H9 (cell line): ENCODE measurements at regions not wholly inside any gene's neighbourhood (a gene's known extent, or its start where the extent isn't known, plus 50 kb on each side); places are given as distances from the start of the nearest gene placed in this dataset.

ENCODE experiments used
- DNase-seq: peaks from one replicate; pipeline ENCODE4 v3.0.0-alpha.2; 2017
- H2AFZ ChIP-seq: one replicate; pipeline ENCODE4 v1.6.1; 2013; ENCODE audit warnings: mild to moderate bottlenecking, low read length, control low read depth, moderate library complexity
- H2AK5ac ChIP-seq: 2 replicates; pipeline ENCODE4 v1.6.1; 2013; ENCODE audit warnings: low read length, control low read depth, mixed read lengths; ENCODE audit not compliant: insufficient read length
- H2BK120ac ChIP-seq: one replicate; pipeline ENCODE4 v1.6.1; 2013; ENCODE audit warnings: low read depth, mild to moderate bottlenecking, low read length, control low read depth, inconsistent platforms; ENCODE audit not compliant: poor library complexity, severe bottlenecking
- H2BK12ac ChIP-seq: 2 replicates; pipeline ENCODE4 v1.6.1; 2013; ENCODE audit warnings: low read length, control low read depth, mixed read lengths, low read depth; ENCODE audit not compliant: insufficient read length
- H2BK15ac ChIP-seq: 2 replicates; pipeline ENCODE4 v1.6.1; 2013; ENCODE audit warnings: low read depth, low read length, control low read depth
- H2BK20ac ChIP-seq: one replicate; pipeline ENCODE4 v1.6.1; 2013; ENCODE audit warnings: low read depth, mild to moderate bottlenecking, low read length, control low read depth, inconsistent platforms; ENCODE audit not compliant: poor library complexity, severe bottlenecking
- H2BK5ac ChIP-seq: 2 replicates; pipeline ENCODE4 v1.6.1; 2013; ENCODE audit warnings: low read length, control low read depth, mixed read lengths; ENCODE audit not compliant: insufficient read length
- H3K14ac ChIP-seq: 2 replicates; pipeline ENCODE4 v1.6.1; 2013; ENCODE audit warnings: low read length, control low read depth; ENCODE audit not compliant: insufficient read depth
- H3K18ac ChIP-seq: 2 replicates; pipeline ENCODE4 v1.6.1; 2013; ENCODE audit warnings: low read depth, mild to moderate bottlenecking, mixed read lengths, low read length, control low read depth; ENCODE audit not compliant: insufficient read length
- H3K23ac ChIP-seq: 2 replicates; pipeline ENCODE4 v1.6.1; 2013; ENCODE audit warnings: low read length, control low read depth, mixed read lengths, low read depth; ENCODE audit not compliant: insufficient read length
- H3K23me2 ChIP-seq: 2 replicates; pipeline ENCODE4 v1.6.1; 2013; ENCODE audit warnings: low read depth, mild to moderate bottlenecking, mixed read lengths, low read length, control low read depth; ENCODE audit not compliant: insufficient read length, poor library complexity, severe bottlenecking
- H3K27ac ChIP-seq: 2 replicates; pipeline ENCODE4 v1.5.1; 2013; ENCODE audit warnings: low read length, control low read depth, mixed read lengths, low read depth; ENCODE audit not compliant: insufficient read length
- H3K27me3 ChIP-seq: 2 replicates; pipeline ENCODE4 v1.6.1; 2013; ENCODE audit warnings: low read length, control low read depth, inconsistent platforms; ENCODE audit not compliant: insufficient read depth
- H3K4ac ChIP-seq: 2 replicates; pipeline ENCODE4 v1.6.1; 2013; ENCODE audit warnings: low read depth, mild to moderate bottlenecking, control low read depth, inconsistent platforms, low read length, moderate library complexity
- H3K4me1 ChIP-seq: 2 replicates; pipeline ENCODE4 v1.6.1; 2013; ENCODE audit warnings: low read length, control low read depth, inconsistent platforms; ENCODE audit not compliant: insufficient read depth
- H3K4me2 ChIP-seq: 2 replicates; pipeline ENCODE4 v1.6.1; 2013; ENCODE audit warnings: low read length, control low read depth, mixed read lengths; ENCODE audit not compliant: insufficient read length, insufficient read depth
- H3K56ac ChIP-seq: 2 replicates; pipeline ENCODE4 v1.6.1; 2013; ENCODE audit warnings: low read depth, mild to moderate bottlenecking, mixed read lengths, low read length, control low read depth; ENCODE audit not compliant: insufficient read length
- H3K79me1 ChIP-seq: 2 replicates; pipeline ENCODE4 v1.6.1; 2013; ENCODE audit warnings: low read depth, mild to moderate bottlenecking, moderate library complexity, low read length, control low read depth, inconsistent platforms; ENCODE audit not compliant: insufficient read depth, poor library complexity, severe bottlenecking
- H3K79me2 ChIP-seq: 2 replicates; pipeline ENCODE4 v1.6.1; 2013; ENCODE audit warnings: low read length, control low read depth, inconsistent platforms; ENCODE audit not compliant: insufficient read depth
- H3K9ac ChIP-seq: 2 replicates; pipeline ENCODE4 v1.6.1; 2013; ENCODE audit warnings: low read length, control low read depth, mixed read lengths; ENCODE audit not compliant: insufficient read length; ENCODE audit errors: extremely low read depth
- H3K9me3 ChIP-seq: one replicate; pipeline ENCODE4 v1.6.1; 2013; ENCODE audit warnings: low read depth, low read length, inconsistent platforms; ENCODE audit not compliant: control insufficient read depth
- H3T11ph ChIP-seq: one replicate; pipeline ENCODE4 v1.6.1; 2013; ENCODE audit warnings: mild to moderate bottlenecking, low read length, control low read depth, inconsistent platforms
- H4K20me1 ChIP-seq: one replicate; pipeline ENCODE4 v1.6.1; 2013; ENCODE audit not compliant: control insufficient read depth, insufficient read length, insufficient read depth
- H4K5ac ChIP-seq: 2 replicates; pipeline ENCODE4 v1.6.1; 2013; ENCODE audit warnings: low read depth, mild to moderate bottlenecking, mixed read lengths, low read length, control low read depth; ENCODE audit not compliant: insufficient read length
- H4K8ac ChIP-seq: replicated peaks from 2 replicates; pipeline ENCODE4 v1.6.1; 2013; ENCODE audit warnings: low read length, control low read depth, mixed read lengths, low read depth; ENCODE audit not compliant: insufficient read length
- H4K91ac ChIP-seq: 2 replicates; pipeline ENCODE4 v1.6.1; 2013; ENCODE audit warnings: low read depth, mild to moderate bottlenecking, moderate library complexity, mixed read lengths, low read length, control low read depth; ENCODE audit not compliant: insufficient read length
- H3K27ac Mint-ChIP-seq, 3 experiments: 2 replicates in 2 of 3; 3 replicates in 1 of 3; pipeline ENCODE4 v1.8.0; 2020 to 2021; ENCODE audit warnings: mixed read lengths in 3 of 3, mild to moderate bottlenecking in 1 of 3, moderate library complexity in 1 of 3
- H3K27me3 Mint-ChIP-seq: 2 replicates; pipeline ENCODE4 v1.8.0; 2021; ENCODE audit warnings: low read depth, mild to moderate bottlenecking, moderate library complexity, mixed read lengths
- H3K36me3 Mint-ChIP-seq, 3 experiments: 2 replicates in 2 of 3; 3 replicates in 1 of 3; pipeline ENCODE4 v1.8.0; 2020 to 2021; ENCODE audit warnings: low read depth in 3 of 3, mixed read lengths in 3 of 3; ENCODE audit not compliant: insufficient read depth in 1 of 3
- H3K4me1 Mint-ChIP-seq, 2 experiments: 2 replicates each; pipeline ENCODE4 v1.8.0; 2020; ENCODE audit warnings: mixed read lengths in 2 of 2
- H3K4me3 Mint-ChIP-seq, 2 experiments: 2 replicates in 1 of 2; 3 replicates in 1 of 2; pipeline ENCODE4 v1.8.0; 2020 to 2021; ENCODE audit warnings: mild to moderate bottlenecking in 2 of 2, mixed read lengths in 2 of 2, moderate library complexity in 1 of 2
- H3K9me3 Mint-ChIP-seq, 2 experiments: 2 replicates in 1 of 2; 3 replicates in 1 of 2; pipeline ENCODE4 v1.8.0; 2020; ENCODE audit warnings: mild to moderate bottlenecking in 2 of 2, mixed read lengths in 2 of 2, moderate library complexity in 1 of 2
- WGBS: extraction: QIAGEN DNeasy Blood & Tissue Kit; methylation state at CpG from one replicate; pipeline ENCODE4 v1.1.7; 2013; ENCODE audit warnings: missing lambda C conversion rate, low lambda C conversion rate, mixed read lengths; ENCODE audit not compliant: insufficient read length; ENCODE audit errors: extremely low coverage; 5-methylcytosine and 5-hydroxymethylcytosine counted together
- TF ChIP-seq, protein P1 (sequence below): fragments of 200-600 bp; sonication (generic); conservative IDR thresholded peaks from 3 replicates; pipeline ENCODE4 v1.8.0; 2021; ENCODE audit warnings: antibody characterized with exemption, mild to moderate bottlenecking

- no peak overlapping the region for H2BK120ac ChIP-seq
- no peaks in the 10 kb centered on the region for H3K4me1 ChIP-seq
- no peak overlapping the region for H3T11ph ChIP-seq
- H3K27me3 ChIP-seq: no peaks in the 10 kb centered on the region
- no peak overlapping the region for H2BK12ac ChIP-seq
- no peaks in the 10 kb centered on the region for H3K79me2 ChIP-seq
- Mint-ChIP-seq H3K4me1 (no peaks in the 10 kb centered on the region), H3K4me3 (no peak overlapping the region), H3K27me3 (no peaks in the 10 kb centered on the region), H3K9me3 (peaks cover 6 to 9% of the 10 kb centered on the region in 2 experiments; a peak in 4 of 5 replicates), H3K27ac (no peak overlapping the region), H3K36me3 (peaks cover 0 to 7% (median 2%) of the 10 kb centered on the region in 3 experiments; a peak in 5 of 7 replicates)
- H3K14ac ChIP-seq: no peak overlapping the region
- H3K79me1 ChIP-seq: no peaks in the 10 kb centered on the region
- H2BK5ac ChIP-seq: no peak overlapping the region
- H2BK15ac ChIP-seq: no peak overlapping the region
- TF ChIP-seq, protein P1, sequence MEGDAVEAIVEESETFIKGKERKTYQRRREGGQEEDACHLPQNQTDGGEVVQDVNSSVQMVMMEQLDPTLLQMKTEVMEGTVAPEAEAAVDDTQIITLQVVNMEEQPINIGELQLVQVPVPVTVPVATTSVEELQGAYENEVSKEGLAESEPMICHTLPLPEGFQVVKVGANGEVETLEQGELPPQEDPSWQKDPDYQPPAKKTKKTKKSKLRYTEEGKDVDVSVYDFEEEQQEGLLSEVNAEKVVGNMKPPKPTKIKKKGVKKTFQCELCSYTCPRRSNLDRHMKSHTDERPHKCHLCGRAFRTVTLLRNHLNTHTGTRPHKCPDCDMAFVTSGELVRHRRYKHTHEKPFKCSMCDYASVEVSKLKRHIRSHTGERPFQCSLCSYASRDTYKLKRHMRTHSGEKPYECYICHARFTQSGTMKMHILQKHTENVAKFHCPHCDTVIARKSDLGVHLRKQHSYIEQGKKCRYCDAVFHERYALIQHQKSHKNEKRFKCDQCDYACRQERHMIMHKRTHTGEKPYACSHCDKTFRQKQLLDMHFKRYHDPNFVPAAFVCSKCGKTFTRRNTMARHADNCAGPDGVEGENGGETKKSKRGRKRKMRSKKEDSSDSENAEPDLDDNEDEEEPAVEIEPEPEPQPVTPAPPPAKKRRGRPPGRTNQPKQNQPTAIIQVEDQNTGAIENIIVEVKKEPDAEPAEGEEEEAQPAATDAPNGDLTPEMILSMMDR: no peak
- H2AK5ac ChIP-seq: no peak overlapping the region
- no peak overlapping the region for H3K56ac ChIP-seq
- H4K20me1 ChIP-seq: no peaks in the 10 kb centered on the region
- no peak overlapping the region for H3K9ac ChIP-seq
- no peak for DNase-seq
- no peak overlapping the region for H3K27ac ChIP-seq
- H4K5ac ChIP-seq: no peak overlapping the region
- H3K23me2 ChIP-seq: no peaks in the 10 kb centered on the region
- no CpG with 5 or more reads among the region's 1 CpG for WGBS
- H3K4me2 ChIP-seq: no peak overlapping the region
- H2AFZ ChIP-seq: no peak overlapping the region
- H3K4ac ChIP-seq: no peak overlapping the region
- no peak overlapping the region for H3K18ac ChIP-seq
- H4K91ac ChIP-seq: no peak overlapping the region
- H3K23ac ChIP-seq: no peak overlapping the region
- no peaks in the 10 kb centered on the region for H3K9me3 ChIP-seq
- no peak overlapping the region for H4K8ac ChIP-seq
- no peak overlapping the region for H2BK20ac ChIP-seq
Observed at GRCh38 chr4:114435116-114435515, 163.5 kb upstream of the UGT8 start.
